ENCODE measurements at regions not wholly inside any gene's neighbourhood (a gene's known extent, or its start where the extent isn't known, plus 50 kb on each side); places are given as distances from the start of the nearest gene placed in this dataset.

- DNase-seq = no peak
- no peaks in the 10 kb centered on the region for H3K27me3 ChIP-seq
- intact Hi-C loops (cut with DNase I; ENCODE audit: low total_unique reads) = no loop called here
- 92 to 100% methylated on average over 1 of the region's 1 CpG for WGBS, 2 donors
- no peak overlapping the region for H3K4me3 ChIP-seq
- no peak overlapping the region for H3K27ac ChIP-seq
- TF ChIP-seq CTCF (IDR thresholded peaks at IDR 0.05) (no peak), POLR2A (IDR thresholded peaks at IDR 0.05) (no peak)
- no peaks in the 10 kb centered on the region for H3K4me1 ChIP-seq
- H3K9me3 ChIP-seq = no peaks in the 10 kb centered on the region
- H3K36me3 ChIP-seq (ENCODE audit: low read depth, missing control alignments) = no peaks in the 10 kb centered on the region
Observed at GRCh38 chr4:178082906-178083305, 640.7 kb upstream of the AGA start.

GRCh38 chr4:178083968-178084367 lies 641.7 kb upstream of the AGA start:
- Histone ChIP-seq H3K9me3 (no peaks in the 10 kb centered on the region), H3K27ac (no peak overlapping the region), H3K4me3 (no peak overlapping the region), H3K36me3 (ENCODE audit: low read depth, missing control alignments) (no peaks in the 10 kb centered on the region), H3K4me1 (no peaks in the 10 kb centered on the region), H3K27me3 (no peaks in the 10 kb centered on the region)
- WGBS, 2 donors = 77 to 88% methylated on average over 5 of the region's 5 CpGs
- intact Hi-C loops (cut with DNase I; ENCODE audit: low total_unique reads) = no loop called here
- no peak for DNase-seq
- TF ChIP-seq CTCF (IDR thresholded peaks at IDR 0.05) (no peak), POLR2A (IDR thresholded peaks at IDR 0.05) (no peak)

- H3K9me3 ChIP-seq = no peaks in the 10 kb centered on the region
- no peaks in the 10 kb centered on the region for H3K4me1 ChIP-seq
- intact Hi-C loops (cut with DNase I; ENCODE audit: low total_unique reads) = no loop called here
- H3K36me3 ChIP-seq (ENCODE audit: low read depth, missing control alignments) = no peaks in the 10 kb centered on the region
- TF ChIP-seq CTCF (IDR thresholded peaks at IDR 0.05) (no peak), POLR2A (IDR thresholded peaks at IDR 0.05) (no peak)
- no peak overlapping the region for H3K27ac ChIP-seq
- no peak overlapping the region for H3K4me3 ChIP-seq
- no peaks in the 10 kb centered on the region for H3K27me3 ChIP-seq
- no peak for DNase-seq
- 25% methylated on average over 2 of the region's 2 CpGs for WGBS, 2 donors
Observed at GRCh38 chr4:178086320-178086719, 644.1 kb upstream of the AGA start.

- Histone ChIP-seq H3K4me3 (peak overlapping the region; percentile 13 to 21), H3K27ac (no peak overlapping the region), H3K36me3 (ENCODE audit: low read depth, missing control alignments) (no peaks in the 10 kb centered on the region), H3K4me1 (no peaks in the 10 kb centered on the region), H3K9me3 (no peaks in the 10 kb centered on the region), H3K27me3 (no peaks in the 10 kb centered on the region)
- TF ChIP-seq POLR2A (IDR thresholded peaks at IDR 0.05) = no peak
- TF ChIP-seq CTCF (IDR thresholded peaks at IDR 0.05) = no peak
- peak; percentile 15 for DNase-seq
- WGBS, 2 donors = 59 to 77% methylated on average over 9 to 20 of the region's 20 CpGs
- intact Hi-C loops (cut with DNase I; ENCODE audit: low total_unique reads) = no loop called here
Observed at GRCh38 chr4:178090640-178091411, 648.6 kb upstream of the AGA start.

GRCh38 chr4:178102139-178102538 lies 659.9 kb upstream of the AGA start:
- Histone ChIP-seq H3K27ac (no peak overlapping the region), H3K36me3 (ENCODE audit: low read depth, missing control alignments) (no peaks in the 10 kb centered on the region), H3K27me3 (no peaks in the 10 kb centered on the region), H3K4me3 (no peak overlapping the region), H3K4me1 (no peaks in the 10 kb centered on the region), H3K9me3 (no peaks in the 10 kb centered on the region)
- 81 to 87% methylated on average over 5 of the region's 5 CpGs for WGBS, 2 donors
- intact Hi-C loops (cut with DNase I; ENCODE audit: low total_unique reads) = no loop called here
- no peak for TF ChIP-seq CTCF (IDR thresholded peaks at IDR 0.05)
- no peak for TF ChIP-seq POLR2A (IDR thresholded peaks at IDR 0.05)
- DNase-seq = no peak
